HCT116 (cell line): ENCODE measurements at regions not wholly inside any gene's neighbourhood (a gene's known extent, or its start where the extent isn't known, plus 50 kb on each side); places are given as distances from the start of the nearest gene placed in this dataset.

Experiments
- ATF3 ChIP-seq: IDR thresholded peaks from 2 replicates; pipeline ENCODE4 v1.6.1; 2012
- EGR1 ChIP-seq: IDR thresholded peaks from 2 replicates; pipeline ENCODE4 v1.6.1; 2012; ENCODE audit warnings: low read depth
- EZH2 ChIP-seq: fragments of 200-600 bp; sonication (generic); IDR thresholded peaks from 2 replicates; pipeline ENCODE4 v1.6.1; 2017; ENCODE audit warnings: antibody characterized with exemption, mixed run types
- JUND ChIP-seq: IDR thresholded peaks from 2 replicates; pipeline ENCODE4 v1.6.1; 2012
- MAX ChIP-seq: IDR thresholded peaks from 2 replicates; pipeline ENCODE4 v1.6.1; 2012
- POLR2A ChIP-seq: IDR thresholded peaks from 2 replicates; pipeline ENCODE4 v1.7.0; 2011; ENCODE audit warnings: borderline replicate concordance; ENCODE audit not compliant: insufficient read depth, insufficient read length; ENCODE audit errors: extremely low read depth
- POLR2AphosphoS5 ChIP-seq: IDR thresholded peaks from 2 replicates; pipeline ENCODE4 v1.6.1; 2011; ENCODE audit warnings: mild to moderate bottlenecking, low read depth, low read length, moderate library complexity
- ZFX ChIP-seq: fragments of 450-650 bp; IDR thresholded peaks from 2 replicates; pipeline ENCODE4 v1.6.1; 2017
- TF ChIP-seq, protein P1 (sequence below), 3 experiments: fragments of 200-600 bp in 1 of 3; sonication (generic) in 1 of 3; IDR thresholded peaks in 2 of 3; conservative IDR thresholded peaks in 1 of 3; 2 replicates each; pipeline ENCODE4 v1.5.1; 2012 to 2017; ENCODE audit warnings: low read depth in 2 of 3, low read length in 2 of 3, antibody characterized with exemption in 1 of 3, borderline replicate concordance in 1 of 3, control low read depth in 1 of 3, mild to moderate bottlenecking in 1 of 3, mixed read lengths in 1 of 3, mixed run types in 1 of 3, moderate library complexity in 1 of 3; ENCODE audit not compliant: insufficient read depth in 1 of 3
- TF ChIP-seq, protein P2 (sequence below): IDR thresholded peaks from 2 replicates; pipeline ENCODE4 v1.6.1; 2011; ENCODE audit warnings: mild to moderate bottlenecking, low read length, moderate library complexity; ENCODE audit not compliant: insufficient replicate concordance; ENCODE audit errors: extremely low read depth

- TF ChIP-seq, protein P1, sequence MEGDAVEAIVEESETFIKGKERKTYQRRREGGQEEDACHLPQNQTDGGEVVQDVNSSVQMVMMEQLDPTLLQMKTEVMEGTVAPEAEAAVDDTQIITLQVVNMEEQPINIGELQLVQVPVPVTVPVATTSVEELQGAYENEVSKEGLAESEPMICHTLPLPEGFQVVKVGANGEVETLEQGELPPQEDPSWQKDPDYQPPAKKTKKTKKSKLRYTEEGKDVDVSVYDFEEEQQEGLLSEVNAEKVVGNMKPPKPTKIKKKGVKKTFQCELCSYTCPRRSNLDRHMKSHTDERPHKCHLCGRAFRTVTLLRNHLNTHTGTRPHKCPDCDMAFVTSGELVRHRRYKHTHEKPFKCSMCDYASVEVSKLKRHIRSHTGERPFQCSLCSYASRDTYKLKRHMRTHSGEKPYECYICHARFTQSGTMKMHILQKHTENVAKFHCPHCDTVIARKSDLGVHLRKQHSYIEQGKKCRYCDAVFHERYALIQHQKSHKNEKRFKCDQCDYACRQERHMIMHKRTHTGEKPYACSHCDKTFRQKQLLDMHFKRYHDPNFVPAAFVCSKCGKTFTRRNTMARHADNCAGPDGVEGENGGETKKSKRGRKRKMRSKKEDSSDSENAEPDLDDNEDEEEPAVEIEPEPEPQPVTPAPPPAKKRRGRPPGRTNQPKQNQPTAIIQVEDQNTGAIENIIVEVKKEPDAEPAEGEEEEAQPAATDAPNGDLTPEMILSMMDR (IDR thresholded peaks at IDR 0.05 in 2 of 3, conservative IDR thresholded peaks at IDR 0.05 in 1 of 3; ENCODE audit: borderline replicate concordance in 1 of 3, insufficient read depth in 1 of 3, low read depth in 2 of 3, low read length in 2 of 3), result no peak
- TF ChIP-seq POLR2A (no peak), ATF3 (no peak), MAX (no peak), EGR1 (no peak), POLR2AphosphoS5 (no peak), JUND (no peak), ZFX (no peak), EZH2 (no peak)
- TF ChIP-seq, protein P2, sequence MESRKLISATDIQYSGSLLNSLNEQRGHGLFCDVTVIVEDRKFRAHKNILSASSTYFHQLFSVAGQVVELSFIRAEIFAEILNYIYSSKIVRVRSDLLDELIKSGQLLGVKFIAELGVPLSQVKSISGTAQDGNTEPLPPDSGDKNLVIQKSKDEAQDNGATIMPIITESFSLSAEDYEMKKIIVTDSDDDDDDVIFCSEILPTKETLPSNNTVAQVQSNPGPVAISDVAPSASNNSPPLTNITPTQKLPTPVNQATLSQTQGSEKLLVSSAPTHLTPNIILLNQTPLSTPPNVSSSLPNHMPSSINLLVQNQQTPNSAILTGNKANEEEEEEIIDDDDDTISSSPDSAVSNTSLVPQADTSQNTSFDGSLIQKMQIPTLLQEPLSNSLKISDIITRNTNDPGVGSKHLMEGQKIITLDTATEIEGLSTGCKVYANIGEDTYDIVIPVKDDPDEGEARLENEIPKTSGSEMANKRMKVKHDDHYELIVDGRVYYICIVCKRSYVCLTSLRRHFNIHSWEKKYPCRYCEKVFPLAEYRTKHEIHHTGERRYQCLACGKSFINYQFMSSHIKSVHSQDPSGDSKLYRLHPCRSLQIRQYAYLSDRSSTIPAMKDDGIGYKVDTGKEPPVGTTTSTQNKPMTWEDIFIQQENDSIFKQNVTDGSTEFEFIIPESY, result no peak
These were observed 96.0 kb upstream of the RUFY1 start for GRCh38 chr5:179454356-179454755.
